PC-9 (cell line): ENCODE measurements at regions not wholly inside any gene's neighbourhood (a gene's known extent, or its start where the extent isn't known, plus 50 kb on each side); places are given as distances from the start of the nearest gene placed in this dataset.

Experiments used
- BruUV-seq: library from RNA; stranded (reverse); fragments of 400-500 nt; replicated peaks from 2 replicates; lab custom pipeline; 2021; lab: Mats Ljungman, UMichigan
- CTCF ChIA-PET: fragments of 300-600 bp; sonication (Branson Sonifier 250); formaldehyde crosslinking; loops from one replicate; lab custom pipeline; 2022; ENCODE audit warnings: antibody characterized with exemption; lab: Charles Lee
- POLR2A ChIA-PET: fragments of 300-600 bp; sonication (Branson Sonifier 250); formaldehyde crosslinking; loops from one replicate; lab custom pipeline; 2022; ENCODE audit warnings: antibody characterized with exemption; ENCODE audit not compliant: unreplicated experiment; lab: Charles Lee
- DNase-seq, 2 experiments: peaks; one replicate each; pipeline versions ENCODE4 v3.0.0 to v3.0.0-alpha.2; 2015 to 2022; ENCODE audit warnings: mixed read lengths in 1 of 2
- H2AFZ ChIP-seq: fragments of 200-600 bp; sonication (generic); 2 replicates; pipeline ENCODE4 v1.8.1; 2017; ENCODE audit warnings: antibody characterized with exemption
- H3F3A ChIP-seq: fragments of 200-600 bp; sonication (generic); 2 replicates; pipeline ENCODE4 v1.8.1; 2017; ENCODE audit warnings: antibody characterized with exemption, mild to moderate bottlenecking, low read depth; ENCODE audit not compliant: insufficient read depth
- H3K27ac ChIP-seq: fragments of 200-600 bp; sonication (generic); 2 replicates; pipeline ENCODE4 v1.6.1; 2016; ENCODE audit warnings: mixed run types
- H3K27me3 ChIP-seq: fragments of 200-600 bp; sonication (generic); 2 replicates; pipeline ENCODE4 v1.6.1; 2016; ENCODE audit warnings: low read depth, mixed run types; ENCODE audit not compliant: insufficient read depth
- H3K36me3 ChIP-seq: fragments of 200-600 bp; sonication (generic); 2 replicates; pipeline ENCODE4 v1.6.1; 2016; ENCODE audit warnings: low read depth, mixed run types
- H3K4me1 ChIP-seq: fragments of 200-600 bp; sonication (generic); replicated peaks from 2 replicates; pipeline ENCODE4 v1.6.1; 2016; ENCODE audit warnings: mixed run types; ENCODE audit not compliant: insufficient read depth
- H3K4me2 ChIP-seq: fragments of 200-600 bp; sonication (generic); 2 replicates; pipeline ENCODE4 v1.6.1; 2017; ENCODE audit warnings: mixed run types
- H3K4me3 ChIP-seq: fragments of 200-600 bp; sonication (generic); 2 replicates; pipeline ENCODE4 v1.6.1; 2016; ENCODE audit warnings: mixed run types
- H3K79me2 ChIP-seq: fragments of 200-600 bp; sonication (generic); 2 replicates; pipeline ENCODE4 v1.6.1; 2017; ENCODE audit warnings: low read depth, mixed run types
- H3K9me2 ChIP-seq: fragments of 200-600 bp; sonication (generic); 2 replicates; pipeline ENCODE4 v1.8.1; 2017; ENCODE audit warnings: mild to moderate bottlenecking; ENCODE audit not compliant: insufficient read depth
- H3K9me3 ChIP-seq: fragments of 200-600 bp; sonication (generic); 2 replicates; pipeline ENCODE4 v1.8.1; 2016; ENCODE audit warnings: low read depth; ENCODE audit not compliant: insufficient read depth
- H4K20me1 ChIP-seq: fragments of 200-600 bp; sonication (generic); 2 replicates; pipeline ENCODE4 v1.8.1; 2017; ENCODE audit not compliant: insufficient read depth
- EZH2 ChIP-seq: fragments of 200-600 bp; sonication (generic); IDR thresholded peaks from 2 replicates; pipeline ENCODE4 v1.8.0; 2017; ENCODE audit warnings: antibody characterized with exemption, low read depth
- intact Hi-C: fragments of 100-400 bp; cut with micrococcal nuclease; formaldehyde crosslinking; loops from one replicate; pipeline ENCODE4 v1.10.0; 2022; ENCODE audit not compliant: unreplicated experiment
- TF ChIP-seq, protein P1 (sequence below): fragments of 200-600 bp; sonication (generic); conservative IDR thresholded peaks from 2 replicates; pipeline ENCODE4 v1.6.1; 2017; ENCODE audit warnings: mixed run types, antibody characterized with exemption, mild to moderate bottlenecking, moderate library complexity

DNA sequence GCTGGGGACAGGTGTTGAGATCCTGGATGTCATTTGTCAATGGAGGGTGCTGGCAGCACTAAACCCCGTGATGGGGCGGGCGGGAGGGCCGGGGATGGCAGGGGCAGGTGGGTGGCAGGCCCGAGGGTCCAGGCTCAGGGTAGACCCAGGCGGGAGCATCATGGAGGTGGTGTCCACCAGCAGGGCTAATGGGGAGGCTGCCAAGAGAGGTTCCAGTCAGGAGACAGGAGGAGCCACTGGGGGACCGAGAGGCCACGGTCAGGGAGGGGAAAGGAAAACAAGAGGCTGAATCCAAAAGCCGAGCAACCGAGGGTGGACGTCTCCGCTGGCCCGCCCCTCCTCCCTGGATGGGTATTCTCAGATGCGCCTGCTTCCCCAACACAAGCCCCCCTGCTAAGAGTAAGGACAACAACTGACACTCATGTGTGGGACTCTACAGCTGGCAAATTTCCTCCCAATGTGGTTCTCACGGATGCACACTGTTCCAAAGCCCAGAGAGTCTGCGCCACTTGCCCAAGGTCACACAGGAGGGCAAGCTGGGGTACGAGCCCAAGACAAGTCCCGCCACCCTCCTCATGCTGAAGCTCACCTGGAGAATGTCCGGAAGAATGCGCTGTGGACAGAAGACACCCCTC is 132.0 kb downstream of the CPZ start:
- Histone ChIP-seq H3K27me3 (peaks cover 75% of the 10 kb centered on the region), H3K4me1 (no peaks in the 10 kb centered on the region), H3K4me3 (no peak overlapping the region), H3K9me2 (no peaks in the 10 kb centered on the region), H3K9me3 (no peaks in the 10 kb centered on the region), H2AFZ (no peak overlapping the region), H3K4me2 (no peak overlapping the region), H3K79me2 (no peaks in the 10 kb centered on the region), H4K20me1 (no peaks in the 10 kb centered on the region), H3F3A (no peaks in the 10 kb centered on the region), H3K27ac (no peak overlapping the region), H3K36me3 (no peaks in the 10 kb centered on the region)
- ChIA-PET POLR2A (no interaction called here), CTCF (no interaction called here)
- DNase-seq: no peak
- intact Hi-C loops: no loop called here
- TF ChIP-seq EZH2: no peak
- TF ChIP-seq, protein P1, sequence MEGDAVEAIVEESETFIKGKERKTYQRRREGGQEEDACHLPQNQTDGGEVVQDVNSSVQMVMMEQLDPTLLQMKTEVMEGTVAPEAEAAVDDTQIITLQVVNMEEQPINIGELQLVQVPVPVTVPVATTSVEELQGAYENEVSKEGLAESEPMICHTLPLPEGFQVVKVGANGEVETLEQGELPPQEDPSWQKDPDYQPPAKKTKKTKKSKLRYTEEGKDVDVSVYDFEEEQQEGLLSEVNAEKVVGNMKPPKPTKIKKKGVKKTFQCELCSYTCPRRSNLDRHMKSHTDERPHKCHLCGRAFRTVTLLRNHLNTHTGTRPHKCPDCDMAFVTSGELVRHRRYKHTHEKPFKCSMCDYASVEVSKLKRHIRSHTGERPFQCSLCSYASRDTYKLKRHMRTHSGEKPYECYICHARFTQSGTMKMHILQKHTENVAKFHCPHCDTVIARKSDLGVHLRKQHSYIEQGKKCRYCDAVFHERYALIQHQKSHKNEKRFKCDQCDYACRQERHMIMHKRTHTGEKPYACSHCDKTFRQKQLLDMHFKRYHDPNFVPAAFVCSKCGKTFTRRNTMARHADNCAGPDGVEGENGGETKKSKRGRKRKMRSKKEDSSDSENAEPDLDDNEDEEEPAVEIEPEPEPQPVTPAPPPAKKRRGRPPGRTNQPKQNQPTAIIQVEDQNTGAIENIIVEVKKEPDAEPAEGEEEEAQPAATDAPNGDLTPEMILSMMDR: no peak
- no TSS peak for BruUV-seq

DNA sequence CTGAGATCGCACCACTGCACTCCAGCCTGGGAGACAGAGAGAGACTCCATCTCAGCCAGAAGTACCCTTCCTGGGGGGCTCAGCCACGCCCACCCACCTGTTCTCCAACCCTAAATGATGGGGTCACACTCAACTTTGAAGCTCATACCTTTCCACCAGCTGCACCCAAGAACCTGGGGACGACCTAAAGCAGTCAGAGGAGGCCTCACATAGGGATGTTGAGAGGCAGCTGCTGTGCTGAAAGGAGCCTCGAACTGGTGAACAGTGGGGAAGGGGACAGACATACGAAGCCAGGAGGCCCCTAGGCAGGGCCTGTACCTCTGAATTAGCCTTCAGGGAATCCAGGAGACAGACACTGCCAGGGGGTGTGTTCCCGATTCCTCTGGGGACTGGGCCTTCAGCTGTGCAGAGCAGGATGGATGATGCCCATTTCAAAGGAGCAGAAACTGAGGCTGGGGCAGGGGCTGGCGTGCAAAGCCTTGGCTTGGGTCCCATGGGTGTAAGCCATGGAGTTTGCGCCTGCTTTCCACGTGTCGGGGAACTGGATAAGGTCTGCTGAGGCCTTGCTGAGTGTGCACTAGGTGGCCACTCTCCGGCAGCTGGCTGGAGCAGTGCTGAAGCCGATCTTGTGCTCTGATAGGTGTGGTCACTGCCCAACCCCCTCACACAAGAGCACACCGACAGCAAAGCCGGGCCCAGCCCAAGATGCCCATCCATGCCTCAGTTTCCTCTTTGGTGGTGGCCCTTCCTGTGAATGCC is 130.8 kb downstream of the CPZ start:
- ChIA-PET POLR2A (interaction anchor here (0.6 kb wide), 1 partner anchor 163 kb away, joined by 3 read pairs; no protein-coding TSS in a partner anchor), CTCF (no interaction called here)
- intact Hi-C loops: no loop called here

DNA sequence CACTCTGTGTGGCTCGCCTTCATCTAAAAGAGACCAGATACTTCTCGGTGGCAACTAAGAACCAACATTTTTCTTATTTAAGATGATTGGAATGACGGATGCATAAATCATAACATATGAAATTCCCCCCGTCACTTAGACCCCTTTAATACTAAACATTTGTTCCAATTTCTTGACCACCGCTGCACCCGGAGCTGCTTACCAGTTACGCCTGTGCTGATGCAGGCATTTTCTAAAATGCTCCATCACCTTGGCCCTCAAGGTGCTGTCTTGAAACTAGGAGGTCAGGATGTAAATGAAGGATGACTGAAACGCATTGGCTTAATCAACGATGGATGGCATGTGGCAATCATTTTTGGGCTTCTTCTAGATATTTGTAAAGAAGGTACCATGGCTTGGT is 130.0 kb downstream of the CPZ start:
- CTCF ChIA-PET: no interaction called here
- Histone ChIP-seq H3K4me1 (no peaks in the 10 kb centered on the region), H4K20me1 (no peaks in the 10 kb centered on the region), H3K4me2 (no peak overlapping the region), H3K27ac (no peak overlapping the region), H3K79me2 (no peaks in the 10 kb centered on the region), H3F3A (no peaks in the 10 kb centered on the region), H2AFZ (no peak overlapping the region), H3K27me3 (peaks cover 66% of the 10 kb centered on the region), H3K36me3 (no peaks in the 10 kb centered on the region), H3K4me3 (no peak overlapping the region), H3K9me2 (no peaks in the 10 kb centered on the region), H3K9me3 (no peaks in the 10 kb centered on the region)
- BruUV-seq: no TSS peak
- DNase-seq: no peak
- intact Hi-C loops: no loop called here
- TF ChIP-seq EZH2: no peak
- TF ChIP-seq, protein P1: no peak
- POLR2A ChIA-PET: interaction anchor here (0.6 kb wide), 1 partner anchor 164 kb away, joined by 3 read pairs; no protein-coding TSS in a partner anchor

More for the DNA sequence above, 130.8 kb downstream of the CPZ start:
- no peak overlapping the region for H3K4me2 ChIP-seq
- H3K36me3 ChIP-seq: no peaks in the 10 kb centered on the region
- no peaks in the 10 kb centered on the region for H4K20me1 ChIP-seq
- no peak overlapping the region for H2AFZ ChIP-seq
- H3F3A ChIP-seq: no peaks in the 10 kb centered on the region
- no peaks in the 10 kb centered on the region for H3K79me2 ChIP-seq
- H3K4me3 ChIP-seq: no peak overlapping the region
- BruUV-seq: no TSS peak
- peaks cover 74% of the 10 kb centered on the region for H3K27me3 ChIP-seq
- H3K9me3 ChIP-seq: no peaks in the 10 kb centered on the region
- TF ChIP-seq, protein P1: no peak
- TF ChIP-seq EZH2: no peak
- H3K9me2 ChIP-seq: no peaks in the 10 kb centered on the region
- H3K27ac ChIP-seq: no peak overlapping the region
- no peaks in the 10 kb centered on the region for H3K4me1 ChIP-seq
- no peak for DNase-seq
